ENCODE measurements at regions not wholly inside any gene's neighbourhood (a gene's known extent, or its start where the extent isn't known, plus 50 kb on each side); places are given as distances from the start of the nearest gene placed in this dataset.

DNA sequence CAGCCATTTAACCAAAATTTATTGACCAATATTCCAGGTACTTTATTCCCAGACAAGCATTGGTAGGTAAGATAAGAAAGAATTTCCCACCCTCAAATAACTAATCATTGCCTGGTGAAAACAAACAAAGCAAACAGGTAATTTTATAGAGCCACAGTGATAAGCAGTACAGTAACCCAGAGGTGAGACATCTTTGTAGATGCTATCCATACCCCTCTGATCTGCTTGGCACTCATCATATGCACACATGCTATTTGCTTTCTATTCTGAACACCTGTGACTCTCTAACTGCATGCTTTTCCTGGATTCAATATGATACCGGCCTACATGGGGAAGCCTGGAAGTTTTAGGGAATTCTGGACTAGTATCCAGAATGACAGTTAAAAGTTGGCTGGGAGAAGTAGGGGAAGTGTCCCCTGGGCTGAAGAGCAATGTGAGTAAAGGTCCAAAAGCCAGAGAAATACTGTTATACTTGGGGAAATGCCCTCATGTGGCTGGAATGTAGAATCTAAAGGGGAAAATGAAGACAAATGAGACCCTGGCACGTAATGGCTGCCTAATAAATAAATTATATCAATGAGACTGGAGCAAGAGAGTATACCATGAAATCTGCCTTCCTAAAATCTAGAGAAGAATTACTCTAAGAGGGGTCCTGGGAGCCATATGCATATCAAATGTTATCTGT lies 243.8 kb upstream of the ADAMTSL1 start:
- no peak for DNase-seq

GRCh38 chr9:18233311-18233710 lies 240.6 kb upstream of the ADAMTSL1 start:
- DNase-seq, result no peak

GRCh38 chr9:18233776-18234445 lies 240.0 kb upstream of the ADAMTSL1 start:
- no peak for DNase-seq

DNA sequence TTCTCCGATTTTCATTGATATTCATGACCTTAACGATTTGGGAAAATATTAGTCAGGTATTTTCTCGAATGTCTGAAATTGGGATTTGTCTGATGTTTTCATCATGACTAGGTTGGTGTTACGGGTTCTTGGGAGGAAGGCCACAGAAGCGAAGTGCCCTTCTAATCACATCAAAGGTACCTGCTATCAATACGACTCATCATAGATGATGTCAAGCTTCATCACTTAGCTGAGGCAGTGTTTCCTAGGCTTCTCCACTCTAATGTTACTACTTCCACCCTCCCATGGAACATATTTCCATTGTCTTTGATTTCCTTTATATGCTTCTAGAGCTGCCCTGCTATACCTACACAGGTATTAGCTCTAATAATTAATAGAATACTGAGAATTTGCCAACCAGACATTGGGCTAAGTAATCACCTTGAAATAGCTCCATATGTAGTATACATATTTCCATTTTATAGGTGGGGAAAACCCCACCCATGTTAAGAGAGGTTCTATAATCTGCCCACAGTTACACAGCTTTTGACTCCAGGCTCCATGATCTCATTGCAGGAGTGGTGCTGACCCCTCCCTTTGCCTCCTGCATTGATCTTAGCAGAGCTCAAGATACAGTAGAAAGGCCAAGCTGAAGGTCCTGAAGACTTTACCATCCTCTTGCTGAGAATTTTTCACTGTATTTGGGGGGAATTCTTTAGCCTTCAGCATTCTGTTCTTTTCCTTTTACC lies 238.6 kb upstream of the ADAMTSL1 start:
- no peak for DNase-seq

GRCh38 chr9:18236336-18236735 lies 237.6 kb upstream of the ADAMTSL1 start:
- no peak for DNase-seq

DNA sequence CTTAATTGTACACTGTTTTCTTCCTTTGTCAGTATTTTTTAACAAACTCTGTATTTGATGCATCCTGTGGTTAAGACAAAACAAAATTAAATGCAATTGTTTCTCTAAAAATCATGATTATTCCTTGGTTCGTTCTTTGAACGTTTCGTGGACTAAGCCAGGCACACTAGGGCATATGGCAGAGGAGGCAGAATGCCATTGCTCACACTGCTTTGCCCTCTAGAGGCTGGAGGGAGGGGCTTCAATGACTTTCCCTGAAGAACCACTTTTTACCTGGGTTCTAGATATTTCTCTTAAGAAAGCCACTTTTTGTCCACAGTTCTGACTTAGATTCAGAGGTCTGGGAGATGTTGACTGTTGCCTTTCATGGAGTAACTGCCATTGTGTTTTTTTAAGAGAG lies 236.2 kb upstream of the ADAMTSL1 start:
- no peak for DNase-seq

DNA sequence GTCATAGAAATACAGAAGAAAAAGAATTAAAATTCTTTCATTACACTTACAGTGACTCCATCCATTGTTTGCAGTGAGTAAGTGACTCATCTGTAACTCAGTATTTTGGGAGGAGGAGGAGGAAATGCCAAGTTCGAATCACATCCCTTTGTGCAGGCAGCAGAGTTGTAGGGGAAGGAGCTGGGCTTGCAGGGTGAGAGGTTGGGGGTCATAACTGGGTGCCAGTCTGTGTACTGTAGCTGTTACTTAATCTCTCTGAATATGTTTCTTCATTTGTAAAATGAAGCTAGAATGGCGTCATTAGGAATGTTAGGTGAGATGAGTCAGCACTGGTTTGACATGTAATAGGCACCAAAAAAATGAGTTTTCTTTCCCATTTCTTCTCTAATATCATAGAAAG lies 235.7 kb upstream of the ADAMTSL1 start:
- no peak for DNase-seq

DNA sequence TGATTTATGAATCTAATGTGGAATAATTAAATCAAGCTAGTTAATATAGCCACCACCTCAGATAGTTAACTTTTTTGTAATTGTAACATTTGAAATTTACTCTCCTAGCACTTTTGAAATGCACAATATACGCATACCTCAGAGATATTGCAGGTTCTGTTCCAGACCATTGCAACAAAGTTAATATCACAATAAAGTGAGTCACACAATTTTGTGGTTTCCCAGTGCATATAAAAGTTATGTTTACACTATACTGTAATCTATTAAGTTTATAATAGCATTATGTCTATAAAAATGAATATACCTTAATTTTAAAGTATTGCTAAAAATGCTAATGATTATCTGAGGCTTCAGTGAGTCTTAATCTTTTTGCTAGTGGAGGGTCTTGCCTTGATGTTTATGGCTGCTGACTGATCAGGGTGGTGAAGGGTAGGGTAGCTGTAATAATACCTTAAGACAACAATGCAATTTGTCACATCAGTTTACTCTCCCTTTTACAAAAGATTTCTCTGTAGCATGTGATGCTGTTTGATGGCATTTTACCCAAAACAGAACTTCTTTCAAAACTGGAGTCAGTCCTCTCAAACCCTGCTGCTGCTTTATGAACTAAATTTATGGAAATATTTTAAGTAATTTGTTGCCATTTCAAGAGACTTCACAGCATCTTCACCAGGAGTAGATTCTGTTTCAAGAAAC lies 235.1 kb upstream of the ADAMTSL1 start:
- no peak for DNase-seq

DNA sequence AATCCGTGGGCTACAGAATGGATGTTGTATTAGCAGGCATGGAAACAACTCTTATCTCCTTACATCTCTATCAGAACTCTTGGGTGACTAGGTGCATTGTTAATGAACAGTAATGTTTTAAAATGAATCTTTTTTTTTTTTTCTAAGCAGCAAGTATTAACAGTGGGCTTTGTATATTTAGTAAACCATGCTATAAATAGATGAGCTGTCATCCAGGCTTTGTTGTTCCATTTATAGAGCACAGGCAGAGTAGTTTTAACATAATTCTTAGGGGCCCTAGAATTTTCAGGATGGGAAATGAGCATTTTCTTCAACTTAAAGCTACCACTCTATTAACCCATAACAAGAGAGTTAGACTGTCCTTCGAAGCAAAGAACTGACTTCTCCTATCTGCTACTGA lies 233.7 kb upstream of the ADAMTSL1 start:
- DNase-seq, result no peak

GRCh38 chr9:18245911-18246310 lies 228.0 kb upstream of the ADAMTSL1 start:
- no peak for DNase-seq

- DNase-seq, result no peak
These were observed 223.9 kb upstream of the ADAMTSL1 start for GRCh38 chr9:18250053-18250452.

DNA sequence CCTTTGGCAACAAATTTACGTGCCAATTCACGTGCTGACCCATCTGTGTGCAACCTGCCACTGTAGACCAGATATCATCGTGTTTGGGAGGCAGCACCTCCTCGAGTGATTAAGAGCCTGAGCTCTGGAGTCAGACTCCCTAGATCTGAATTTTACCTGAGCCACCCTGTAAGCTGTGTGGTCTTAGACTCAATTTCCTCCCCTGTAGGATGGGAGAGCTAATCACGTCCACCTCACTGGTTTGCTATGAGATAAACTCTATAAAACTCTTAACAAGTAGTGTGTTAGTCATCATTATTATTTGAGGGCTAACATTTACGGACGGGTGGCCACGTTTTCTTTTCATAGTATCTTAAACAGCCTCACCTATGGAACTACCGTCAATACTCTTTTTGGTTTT lies 220.0 kb upstream of the ADAMTSL1 start:
- no peak for DNase-seq

- DNase-seq, result peak; percentile 89
These were observed 218.8 kb upstream of the ADAMTSL1 start for GRCh38 chr9:18255158-18255629.

DNA sequence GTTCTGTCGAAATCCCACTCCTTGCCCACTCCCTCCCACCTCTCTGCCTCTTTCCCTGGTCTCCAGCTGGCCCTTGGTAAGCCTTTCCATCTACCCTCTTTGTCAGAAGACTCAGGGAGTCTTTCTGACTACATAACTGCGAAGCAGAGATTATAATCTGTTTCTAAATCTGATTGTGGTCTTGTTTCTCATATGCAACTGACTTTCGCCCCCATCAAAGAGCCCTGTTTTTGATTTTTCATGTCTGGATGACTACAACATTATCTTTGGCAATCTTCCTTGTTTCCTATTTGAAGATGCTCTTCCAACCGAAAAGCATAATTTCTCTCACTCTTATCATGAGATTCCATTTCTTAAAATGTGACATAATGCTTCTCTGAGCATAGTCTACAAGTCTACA lies 218.2 kb upstream of the ADAMTSL1 start:
- peak; percentile 22 for DNase-seq

DNA sequence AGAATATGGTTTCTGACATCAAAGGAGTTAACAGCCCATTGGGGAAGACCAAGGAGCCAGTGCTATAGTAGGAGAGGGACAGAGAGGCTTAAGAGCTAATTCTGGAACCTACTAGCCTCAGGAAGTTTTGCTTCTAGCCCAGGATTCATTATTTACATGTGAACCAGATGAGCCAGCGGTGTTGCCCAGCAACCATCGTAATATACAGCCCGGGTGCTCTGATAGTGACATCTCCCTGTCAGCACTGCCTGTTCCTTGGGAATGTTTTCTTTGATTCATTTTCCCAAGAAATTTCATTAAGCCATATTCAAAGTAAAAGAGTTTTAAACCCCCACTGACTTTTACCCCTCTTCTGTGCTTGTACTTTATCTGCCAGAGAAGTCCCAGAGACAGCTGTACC lies 217.4 kb upstream of the ADAMTSL1 start:
- peak; percentile 28 for DNase-seq

GRCh38 chr9:18260521-18260920 lies 213.4 kb upstream of the ADAMTSL1 start:
- peak; percentile 35 for DNase-seq

- no peak for DNase-seq
These were observed 212.8 kb upstream of the ADAMTSL1 start for GRCh38 chr9:18261181-18261580.

DNA sequence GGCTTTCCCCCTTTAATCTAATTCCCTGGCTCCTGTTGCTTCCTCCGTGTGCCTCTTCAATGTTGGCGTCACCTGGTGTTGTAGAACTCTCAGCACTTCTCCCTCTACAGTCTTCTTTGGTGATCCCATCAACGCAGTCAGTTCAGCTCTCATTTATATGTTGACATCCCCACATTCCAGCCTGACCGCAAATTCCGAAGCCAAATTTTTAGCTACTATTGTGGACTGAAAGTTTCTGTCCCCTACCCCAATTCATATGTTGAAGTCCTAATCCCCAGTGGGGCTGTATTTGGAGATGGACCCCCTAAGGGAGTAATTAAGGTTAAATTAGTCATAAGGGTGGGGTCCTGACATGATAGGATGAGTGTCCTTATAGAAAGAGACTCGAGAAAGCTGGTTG lies 210.6 kb upstream of the ADAMTSL1 start:
- no peak for DNase-seq

GRCh38 chr9:18268381-18268780 lies 205.6 kb upstream of the ADAMTSL1 start:
- no peak for DNase-seq

GRCh38 chr9:18269561-18269960 lies 204.4 kb upstream of the ADAMTSL1 start:
- DNase-seq, result no peak

DNA sequence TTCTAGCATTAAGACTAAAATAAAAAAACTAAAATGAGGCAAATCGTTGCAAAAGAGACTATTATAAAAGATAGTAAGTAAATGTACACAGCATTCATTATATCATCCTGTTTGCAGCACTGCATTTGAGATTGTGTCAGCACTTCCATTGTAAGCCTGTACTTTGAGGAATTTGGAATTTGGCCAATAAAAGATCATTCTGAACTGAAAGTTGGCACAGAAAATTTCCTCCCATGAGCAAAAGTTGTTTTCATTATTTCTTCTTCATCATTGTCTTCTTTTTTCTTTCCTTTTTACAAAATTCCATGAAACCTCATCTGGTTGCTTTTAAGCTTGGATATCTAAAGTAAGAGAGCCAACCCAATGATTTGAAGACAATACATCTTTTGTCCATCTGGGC lies 199.3 kb upstream of the ADAMTSL1 start:
- peak; percentile 50 for DNase-seq

- no peak for DNase-seq
These were observed 198.5 kb upstream of the ADAMTSL1 start for GRCh38 chr9:18275313-18275990.
